Right cardiac atrium (tissue), 5 donors: ENCODE measurements at regions not wholly inside any gene's neighbourhood (a gene's known extent, or its start where the extent isn't known, plus 50 kb on each side); places are given as distances from the start of the nearest gene placed in this dataset.

ENCODE experiments used
- ATAC-seq, 2 donors: fragments of 200-7000 bp; cut with Tn5 transposase; one replicate each; pipeline versions ENCODE4 v1.8.0 to v1.9.1; 2020; ENCODE audit warnings: moderate library complexity in 2 of 2, mild to moderate bottlenecking in 1 of 2
- DNase-seq, 3 donors: peaks; one replicate each; pipeline ENCODE4 v3.0.0-alpha.2; 2020
- H3K27ac ChIP-seq: one replicate; pipeline ENCODE4 v1.5.1; 2013; ENCODE audit warnings: mild to moderate bottlenecking, low read length, control low read depth, moderate library complexity
- H3K27me3 ChIP-seq: one replicate; pipeline ENCODE4 v1.6.1; 2013; ENCODE audit not compliant: control insufficient read depth, insufficient read depth
- H3K4me1 ChIP-seq: one replicate; pipeline ENCODE4 v1.6.1; 2013; ENCODE audit warnings: low read length; ENCODE audit not compliant: control insufficient read depth, insufficient read depth
- H3K4me3 ChIP-seq: one replicate; pipeline ENCODE4 v1.5.1; 2013; ENCODE audit warnings: low read length, control low read depth
- H3K9me3 ChIP-seq: one replicate; pipeline ENCODE4 v1.6.1; 2013; ENCODE audit warnings: low read length; ENCODE audit not compliant: control insufficient read depth
- WGBS: extraction: QIAGEN DNeasy Blood & Tissue Kit; methylation state at CpG from one replicate; pipeline ENCODE4 v1.1.7; 2013; 5-methylcytosine and 5-hydroxymethylcytosine counted together
- intact Hi-C, 4 donors: fragments of 100-400 bp; cut with DNase I; formaldehyde crosslinking; loops; one replicate each; pipeline versions ENCODE4 v1.11.0 to v1.14.0; 2022 to 2023
- donor health status: healthy with polysubstance abuse.
- donor health status: DM: no; HTN: yes; CAD: no.
- donor health status: DM: no; HTN: no; CAD: no.
- donor health status: DM: no; HTN: yes; CAD: no; lungs with severe emphysema.
- donor health status: DM: yes; HTN: yes; CAD: no.

GRCh38 chr14:95428557-95428956 lies 87.9 kb downstream of the SYNE3 start:
- DNase-seq (no peak), ATAC-seq (no peak)
- Histone ChIP-seq H3K9me3 (no peaks in the 10 kb centered on the region), H3K27me3 (no peaks in the 10 kb centered on the region), H3K4me3 (no peak overlapping the region), H3K4me1 (no peaks in the 10 kb centered on the region), H3K27ac (no peak overlapping the region)
- WGBS = 90% methylated on average over 4 of the region's 4 CpGs
- intact Hi-C loops = no loop called here

GRCh38 chr14:95426116-95426475 lies 90.4 kb downstream of the SYNE3 start:
- no peak for ATAC-seq
- 91% methylated on average over 6 of the region's 6 CpGs for WGBS
- Histone ChIP-seq H3K4me3 (no peak overlapping the region), H3K9me3 (no peaks in the 10 kb centered on the region), H3K4me1 (no peaks in the 10 kb centered on the region), H3K27ac (no peak overlapping the region), H3K27me3 (no peaks in the 10 kb centered on the region)
- DNase-seq = no peak
- intact Hi-C loops = no loop called here

- no peaks in the 10 kb centered on the region for H3K27me3 ChIP-seq
- WGBS = 89% methylated on average over 9 of the region's 9 CpGs
- no peak for DNase-seq
- H3K27ac ChIP-seq = no peak overlapping the region
- no peak for ATAC-seq
- no peak overlapping the region for H3K4me3 ChIP-seq
- no peaks in the 10 kb centered on the region for H3K4me1 ChIP-seq
- H3K9me3 ChIP-seq = no peaks in the 10 kb centered on the region
- intact Hi-C loops = no loop called here
Observed at GRCh38 chr14:95425369-95426115, 90.9 kb downstream of the SYNE3 start.

DNA sequence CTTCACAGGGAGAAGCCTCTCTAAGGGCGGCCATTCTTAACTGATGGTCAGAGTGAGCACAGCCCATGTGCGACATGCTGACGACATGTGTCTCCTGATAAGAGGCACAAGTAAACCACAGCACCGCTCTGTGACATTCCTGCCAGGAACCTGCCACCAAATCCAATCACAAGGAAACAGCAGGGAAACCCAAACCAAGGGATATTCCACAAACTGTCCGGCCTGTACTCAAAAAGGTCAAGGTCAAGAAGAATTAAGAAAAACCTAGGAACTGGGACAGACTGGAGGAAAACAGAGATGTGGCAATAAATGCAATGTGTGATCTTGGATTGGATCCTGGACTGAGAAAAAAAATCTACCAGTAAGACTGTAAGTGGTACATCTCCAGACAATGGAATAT lies 91.9 kb downstream of the SYNE3 start:
- Histone ChIP-seq H3K27ac (no peak overlapping the region), H3K27me3 (no peaks in the 10 kb centered on the region), H3K9me3 (no peaks in the 10 kb centered on the region), H3K4me1 (no peaks in the 10 kb centered on the region), H3K4me3 (no peak overlapping the region)
- intact Hi-C loops = no loop called here
- peak in 2 of 3 donors; percentile 45 to 84 for DNase-seq
- WGBS = 63% methylated on average over 5 of the region's 5 CpGs
- ATAC-seq = peak; percentile 68 to 78

- 95% methylated on average over 8 of the region's 8 CpGs for WGBS
- Histone ChIP-seq H3K27me3 (no peaks in the 10 kb centered on the region), H3K4me1 (no peaks in the 10 kb centered on the region), H3K9me3 (no peaks in the 10 kb centered on the region), H3K27ac (no peak overlapping the region), H3K4me3 (no peak overlapping the region)
- intact Hi-C loops = no loop called here
- DNase-seq (no peak), ATAC-seq (no peak)
Observed at GRCh38 chr14:95421741-95422140, 94.7 kb downstream of the SYNE3 start.

GRCh38 chr14:95420060-95420459 lies 96.4 kb downstream of the SYNE3 start:
- 96% methylated on average over 3 of the region's 3 CpGs for WGBS

GRCh38 chr14:95419569-95419968 lies 96.9 kb downstream of the SYNE3 start:
- DNase-seq = no peak
- intact Hi-C loops = loop anchor here in 1 of 4 donors (10.0 kb wide), 1 partner anchor 95 kb away; no protein-coding TSS in a partner anchor
- 90% methylated on average over 4 of the region's 4 CpGs for WGBS

More at GRCh38 chr14:95420060-95420459, 96.4 kb downstream of the SYNE3 start:
- intact Hi-C loops = no loop called here
- DNase-seq (no peak), ATAC-seq (no peak)
- Histone ChIP-seq H3K27me3 (no peaks in the 10 kb centered on the region), H3K27ac (no peak overlapping the region), H3K4me1 (no peaks in the 10 kb centered on the region), H3K9me3 (no peaks in the 10 kb centered on the region), H3K4me3 (no peak overlapping the region)

DNA sequence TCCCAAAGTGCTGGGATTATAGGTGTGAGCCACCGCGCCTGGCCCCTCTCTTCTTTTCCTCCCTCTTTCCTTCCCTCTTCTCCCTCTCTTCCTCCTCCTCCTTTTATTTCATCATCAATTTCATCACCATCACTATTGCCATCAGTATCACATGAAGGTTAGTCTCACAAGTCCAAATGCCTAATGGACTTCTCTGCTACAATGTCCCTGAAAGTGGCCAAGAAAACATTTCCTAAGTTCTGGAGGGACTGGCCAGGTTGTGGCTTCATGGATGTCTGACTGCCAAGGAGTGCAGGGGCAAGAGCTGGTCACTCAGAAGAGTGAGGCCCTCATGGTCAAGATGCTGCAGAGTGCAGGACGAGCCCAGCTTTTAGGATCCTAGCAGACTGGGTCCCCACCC lies 97.6 kb downstream of the SYNE3 start:
- 98% methylated on average over 3 of the region's 3 CpGs for WGBS
- DNase-seq (no peak), ATAC-seq (no peak)
- H3K27me3 ChIP-seq = no peaks in the 10 kb centered on the region
- no peak overlapping the region for H3K27ac ChIP-seq
- intact Hi-C loops = loop anchor here in 1 of 4 donors (10.0 kb wide), 1 partner anchor 94 kb away; no protein-coding TSS in a partner anchor
- H3K9me3 ChIP-seq = no peaks in the 10 kb centered on the region
- H3K4me1 ChIP-seq = no peaks in the 10 kb centered on the region
- no peak overlapping the region for H3K4me3 ChIP-seq

More at GRCh38 chr14:95419569-95419968, 96.9 kb downstream of the SYNE3 start:
- Histone ChIP-seq H3K9me3 (no peaks in the 10 kb centered on the region), H3K4me1 (no peaks in the 10 kb centered on the region), H3K27ac (no peak overlapping the region), H3K4me3 (no peak overlapping the region), H3K27me3 (no peaks in the 10 kb centered on the region)
- no peak for ATAC-seq

GRCh38 chr14:95417492-95417891 lies 97.8 kb upstream of the CLMN start:
- no peaks in the 10 kb centered on the region for H3K9me3 ChIP-seq
- H3K27ac ChIP-seq = no peak overlapping the region
- no peak overlapping the region for H3K4me3 ChIP-seq
- intact Hi-C loops = loop anchor here in 1 of 4 donors (10.0 kb wide), 1 partner anchor 93 kb away; no protein-coding TSS in a partner anchor
- no peaks in the 10 kb centered on the region for H3K27me3 ChIP-seq
- H3K4me1 ChIP-seq = no peaks in the 10 kb centered on the region
- no peak for ATAC-seq
- no peak for DNase-seq
- WGBS = 90% methylated on average over 7 of the region's 7 CpGs

- DNase-seq (peak in 1 of 3 donors; percentile 66), ATAC-seq (no peak)
- intact Hi-C loops = loop anchor here in 1 of 4 donors (10.0 kb wide), 1 partner anchor 91 kb away; no protein-coding TSS in a partner anchor
- Histone ChIP-seq H3K4me3 (no peak overlapping the region), H3K4me1 (no peaks in the 10 kb centered on the region), H3K9me3 (no peaks in the 10 kb centered on the region), H3K27ac (no peak overlapping the region), H3K27me3 (no peaks in the 10 kb centered on the region)
- WGBS = 80% methylated on average over 8 of the region's 8 CpGs
Observed at GRCh38 chr14:95415993-95416392, 96.3 kb upstream of the CLMN start.

GRCh38 chr14:95413289-95414215 lies 93.8 kb upstream of the CLMN start:
- DNase-seq (no peak), ATAC-seq (no peak)
- Histone ChIP-seq H3K4me3 (no peak overlapping the region), H3K9me3 (no peaks in the 10 kb centered on the region), H3K4me1 (peaks cover 3% of the 10 kb centered on the region), H3K27ac (no peak overlapping the region), H3K27me3 (no peaks in the 10 kb centered on the region)
- WGBS = 76% methylated on average over 11 of the region's 11 CpGs
- intact Hi-C loops = loop anchor here in 1 of 4 donors (10.0 kb wide), 1 partner anchor 89 kb away; no protein-coding TSS in a partner anchor
